ENCODE measurements at regions not wholly inside any gene's neighbourhood (a gene's known extent, or its start where the extent isn't known, plus 50 kb on each side); places are given as distances from the start of the nearest gene placed in this dataset.

GRCh38 chr5:168227001-168227400 is 64.4 kb upstream of the WWC1 start:
- peaks cover 3% of the 10 kb centered on the region; the same call in 1 of the 2 replicates for H3K9me3 Mint-ChIP-seq
- no peak overlapping the region for H3K4me3 Mint-ChIP-seq
- CTCF ChIA-PET, result no interaction called here
- no peak overlapping the region for H3K27ac Mint-ChIP-seq
- POLR2A ChIA-PET, result interaction anchor here (0.6 kb wide), 1 partner anchor 236 kb away, joined by 4 read pairs; no protein-coding TSS in a partner anchor
- DNase-seq (ENCODE audit: low spot score) (no peak), ATAC-seq (no peak)
- H3K36me3 Mint-ChIP-seq, result no peaks in the 10 kb centered on the region
- H3K4me1 Mint-ChIP-seq, result peaks cover 17% of the 10 kb centered on the region
- TF ChIP-seq GABPB1 (CRISPR knock-in tag; IDR thresholded peaks at IDR 0.05) (no peak), ATF2 (CRISPR knock-in tag; IDR thresholded peaks at IDR 0.05; ENCODE audit: borderline replicate concordance, low read depth) (no peak), ZNF232 (CRISPR knock-in tag; IDR thresholded peaks at IDR 0.05) (no peak), NR3C1 (CRISPR knock-in tag; conservative IDR thresholded peaks at IDR 0.05; ENCODE audit: low read depth) (no peak), USF1 (CRISPR knock-in tag; IDR thresholded peaks at IDR 0.05) (no peak), SMAD4 (CRISPR knock-in tag; IDR thresholded peaks at IDR 0.05) (no peak), CREM (CRISPR knock-in tag; IDR thresholded peaks at IDR 0.05) (no peak), MAX (CRISPR knock-in tag; IDR thresholded peaks at IDR 0.05) (no peak), JUN (CRISPR knock-in tag; IDR thresholded peaks at IDR 0.05) (no peak), OVOL2 (CRISPR knock-in tag; IDR thresholded peaks at IDR 0.05; ENCODE audit: borderline replicate concordance) (no peak), RELA (CRISPR knock-in tag; IDR thresholded peaks at IDR 0.05; ENCODE audit: borderline replicate concordance) (no peak), TEAD4 (CRISPR knock-in tag; IDR thresholded peaks at IDR 0.05) (no peak), AR (CRISPR knock-in tag; IDR thresholded peaks at IDR 0.05) (no peak), CTCF (IDR thresholded peaks at IDR 0.05) (no peak), NFE2L1 (CRISPR knock-in tag; IDR thresholded peaks at IDR 0.05) (no peak), HMGXB4 (CRISPR knock-in tag; IDR thresholded peaks at IDR 0.05) (no peak)
- H3K27me3 Mint-ChIP-seq (ENCODE audit: low read depth), result no peaks in the 10 kb centered on the region

- ATAC-seq (no peak), DNase-seq (ENCODE audit: low spot score) (no peak)
- no peak for TF ChIP-seq MAX (CRISPR knock-in tag; IDR thresholded peaks at IDR 0.05)
- TF ChIP-seq ZNF396 (CRISPR knock-in tag; IDR thresholded peaks at IDR 0.05; ENCODE audit: borderline replicate concordance), result no peak
- no peak for TF ChIP-seq RELA (CRISPR knock-in tag; IDR thresholded peaks at IDR 0.05; ENCODE audit: borderline replicate concordance)
- ChIA-PET CTCF (no interaction called here), POLR2A (no interaction called here)
- Mint-ChIP-seq H3K27me3 (ENCODE audit: low read depth) (no peaks in the 10 kb centered on the region), H3K4me1 (peaks cover 15% of the 10 kb centered on the region), H3K27ac (no peak overlapping the region), H3K36me3 (no peaks in the 10 kb centered on the region), H3K9me3 (peaks cover 3% of the 10 kb centered on the region; the same call in 1 of the 2 replicates), H3K4me3 (no peak overlapping the region)
Measured at GRCh38 chr5:168227973-168228615, 63.4 kb upstream of the WWC1 start.
